ENCODE measurements at regions not wholly inside any gene's neighbourhood (a gene's known extent, or its start where the extent isn't known, plus 50 kb on each side); places are given as distances from the start of the nearest gene placed in this dataset.

DNA sequence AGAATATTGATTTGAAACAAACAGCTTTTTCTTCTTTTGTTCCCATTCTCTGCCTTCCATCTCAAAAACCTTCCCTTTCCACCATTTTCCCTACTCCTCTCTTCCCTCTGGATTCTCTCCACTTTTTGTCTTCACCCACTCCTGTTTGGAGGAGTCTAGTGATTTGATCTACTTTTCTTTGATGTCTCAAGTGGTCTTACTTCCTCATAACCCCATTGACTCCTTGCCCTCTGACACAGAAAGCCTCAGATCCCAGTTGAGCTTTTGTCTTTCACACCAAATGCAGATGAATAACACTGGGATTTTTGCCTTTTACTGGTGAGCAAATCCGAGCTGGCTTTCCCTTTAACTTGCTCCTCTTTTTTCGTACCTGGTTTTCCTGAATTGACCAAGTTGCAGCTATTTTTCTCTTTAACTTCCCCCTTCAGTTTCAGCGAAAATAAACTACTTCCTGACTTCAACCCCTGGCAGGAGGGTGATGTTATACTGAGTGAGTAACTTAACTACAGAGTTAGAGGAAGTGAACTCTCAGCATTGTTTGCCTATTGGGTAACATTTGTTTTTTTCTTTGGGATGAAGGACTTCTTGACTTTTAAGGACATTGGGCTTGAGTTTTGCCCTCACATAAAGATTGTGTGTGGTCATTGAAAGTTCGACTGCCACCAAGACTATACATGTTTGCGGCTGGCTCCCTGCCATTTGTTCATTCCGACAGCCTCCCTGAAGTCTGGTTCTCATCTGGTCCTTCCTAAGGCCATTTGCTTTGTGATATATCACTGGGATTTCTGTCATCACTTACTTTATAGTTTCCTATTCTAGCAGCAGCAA is 392.8 kb upstream of the NR3C2 start:
- TF ChIP-seq, protein P1, sequence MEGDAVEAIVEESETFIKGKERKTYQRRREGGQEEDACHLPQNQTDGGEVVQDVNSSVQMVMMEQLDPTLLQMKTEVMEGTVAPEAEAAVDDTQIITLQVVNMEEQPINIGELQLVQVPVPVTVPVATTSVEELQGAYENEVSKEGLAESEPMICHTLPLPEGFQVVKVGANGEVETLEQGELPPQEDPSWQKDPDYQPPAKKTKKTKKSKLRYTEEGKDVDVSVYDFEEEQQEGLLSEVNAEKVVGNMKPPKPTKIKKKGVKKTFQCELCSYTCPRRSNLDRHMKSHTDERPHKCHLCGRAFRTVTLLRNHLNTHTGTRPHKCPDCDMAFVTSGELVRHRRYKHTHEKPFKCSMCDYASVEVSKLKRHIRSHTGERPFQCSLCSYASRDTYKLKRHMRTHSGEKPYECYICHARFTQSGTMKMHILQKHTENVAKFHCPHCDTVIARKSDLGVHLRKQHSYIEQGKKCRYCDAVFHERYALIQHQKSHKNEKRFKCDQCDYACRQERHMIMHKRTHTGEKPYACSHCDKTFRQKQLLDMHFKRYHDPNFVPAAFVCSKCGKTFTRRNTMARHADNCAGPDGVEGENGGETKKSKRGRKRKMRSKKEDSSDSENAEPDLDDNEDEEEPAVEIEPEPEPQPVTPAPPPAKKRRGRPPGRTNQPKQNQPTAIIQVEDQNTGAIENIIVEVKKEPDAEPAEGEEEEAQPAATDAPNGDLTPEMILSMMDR (IDR thresholded peaks at IDR 0.05) = no peak
- peaks cover 0 to 2% (median 0%) of the 10 kb centered on the region in 11 donors for H3K9me3 ChIP-seq
- no peaks in the 10 kb centered on the region for H3K27me3 ChIP-seq
- peaks cover 0 to 14% (median 0%) of the 10 kb centered on the region in 9 donors for H3K4me1 ChIP-seq
- intact Hi-C loops (cut with DNase I) = no loop called here
- ATAC-seq (peak in 1 of 8 donors; percentile 55), DNase-seq (no peak)
- H3K36me3 ChIP-seq = no peaks in the 10 kb centered on the region
- WGBS, 2 donors = 37 to 40% methylated on average over 6 of the region's 6 CpGs
- no peak overlapping the region for H3K4me3 ChIP-seq
- peak overlapping the region in 1 of 10 donors; percentile 31 for H3K27ac ChIP-seq

DNA sequence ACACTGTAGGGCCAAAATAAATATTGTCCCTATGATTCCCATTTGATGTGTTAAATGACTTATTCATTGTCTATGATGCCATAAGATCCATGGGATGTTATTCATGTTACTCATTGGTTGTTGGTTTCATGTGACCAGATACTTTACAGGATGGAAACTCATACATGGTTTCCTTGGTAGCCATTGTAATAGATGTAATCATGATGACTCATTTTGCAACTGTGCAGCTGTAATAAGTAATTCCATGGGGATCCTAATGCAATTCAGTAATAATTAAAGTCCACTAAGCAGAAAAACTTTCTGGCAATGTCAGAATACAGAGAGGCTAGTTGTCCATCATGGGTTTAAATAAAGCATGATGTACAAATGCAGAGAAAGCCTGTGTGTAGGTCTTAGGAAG is 389.7 kb upstream of the NR3C2 start:
- Histone ChIP-seq H3K27me3 (no peaks in the 10 kb centered on the region), H3K9me3 (peaks cover 0 to 12% (median 0%) of the 10 kb centered on the region in 11 donors), H3K36me3 (no peaks in the 10 kb centered on the region), H3K4me3 (no peak overlapping the region), H3K4me1 (peaks cover 0 to 14% (median 0%) of the 10 kb centered on the region in 9 donors), H3K27ac (no peak overlapping the region)
- DNase-seq = no peak
- intact Hi-C loops (cut with DNase I) = no loop called here
- peak in 1 of 8 donors; percentile 42 for ATAC-seq
- TF ChIP-seq, protein P1 (IDR thresholded peaks at IDR 0.05) = no peak

DNA sequence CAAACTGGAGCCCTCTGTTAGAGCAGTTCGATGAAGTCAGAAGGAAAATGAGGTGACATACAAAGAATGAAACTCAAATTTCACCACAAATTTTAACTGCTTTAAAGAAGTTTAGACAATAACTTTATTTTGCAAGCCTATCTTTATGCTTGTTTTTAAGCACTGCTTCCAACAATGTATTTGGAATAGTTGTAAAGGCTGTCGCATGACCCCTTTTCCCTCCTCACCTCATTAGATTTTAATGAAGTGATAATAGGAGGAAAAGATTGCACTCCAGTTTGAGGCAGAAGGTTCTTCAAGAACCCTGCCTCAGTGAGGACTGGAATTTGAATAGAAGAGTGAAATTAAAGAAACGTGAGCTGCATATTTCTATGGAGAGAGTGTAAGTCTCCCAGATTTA is 386.1 kb upstream of the NR3C2 start:
- Histone ChIP-seq H3K4me1 (peaks cover 0 to 9% (median 0%) of the 10 kb centered on the region in 9 donors), H3K27ac (no peak overlapping the region), H3K9me3 (peaks cover 0 to 12% (median 0%) of the 10 kb centered on the region in 11 donors), H3K4me3 (no peak overlapping the region), H3K27me3 (no peaks in the 10 kb centered on the region), H3K36me3 (no peaks in the 10 kb centered on the region)
- 57 to 83% methylated on average over 3 of the region's 3 CpGs for WGBS, 2 donors
- TF ChIP-seq, protein P1 (IDR thresholded peaks at IDR 0.05) = no peak
- DNase-seq (no peak), ATAC-seq (no peak)
- intact Hi-C loops (cut with DNase I) = no loop called here

DNA sequence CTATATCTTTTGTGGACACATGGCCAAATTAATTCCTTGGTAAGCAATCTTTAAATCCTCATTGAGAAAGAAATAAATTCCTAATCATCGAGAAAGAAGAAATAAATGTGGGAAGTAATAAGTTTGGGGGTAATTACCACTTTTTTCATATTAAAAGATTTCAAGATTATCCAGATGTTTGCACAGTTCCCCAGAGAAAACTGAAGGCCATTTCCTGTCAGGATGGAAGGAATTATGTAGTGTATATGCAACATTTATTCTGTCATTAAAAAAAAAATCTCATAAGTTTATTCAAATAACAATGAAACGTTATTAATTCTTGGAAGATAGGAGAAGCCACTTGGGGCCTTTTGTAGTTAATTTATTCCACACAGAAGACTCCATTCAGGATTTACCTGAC is 385.6 kb upstream of the NR3C2 start:
- intact Hi-C loops (cut with DNase I) = no loop called here
- 46 to 61% methylated on average over 2 of the region's 2 CpGs for WGBS, 2 donors
- H3K27me3 ChIP-seq = no peaks in the 10 kb centered on the region
- H3K9me3 ChIP-seq = peaks cover 0 to 12% (median 0%) of the 10 kb centered on the region in 11 donors
- ATAC-seq (no peak), DNase-seq (no peak)
- H3K4me3 ChIP-seq = no peak overlapping the region
- H3K27ac ChIP-seq = no peak overlapping the region
- TF ChIP-seq, protein P1 (IDR thresholded peaks at IDR 0.05) = no peak
- no peaks in the 10 kb centered on the region for H3K36me3 ChIP-seq
- peaks cover 0 to 9% (median 0%) of the 10 kb centered on the region in 9 donors for H3K4me1 ChIP-seq
